HCT116 (cell line): ENCODE measurements at regions not wholly inside any gene's neighbourhood (a gene's known extent, or its start where the extent isn't known, plus 50 kb on each side); places are given as distances from the start of the nearest gene placed in this dataset.

ENCODE experiments used
- ATAC-seq: fragments of 200-7000 bp; cut with Tn5 transposase; 2 replicates; pipeline ENCODE4 v1.9.1; 2020; ENCODE audit warnings: mild to moderate bottlenecking, moderate library complexity
- BruUV-seq: library from RNA; stranded (reverse); fragments of 400-500 nt; replicated peaks from 2 replicates; lab custom pipeline; 2021; lab: Mats Ljungman, UMichigan
- CTCF ChIA-PET: fragments of 300-600 bp; sonication (Branson Sonifier 250); formaldehyde crosslinking; loops from one replicate; lab custom pipeline; 2021; ENCODE audit warnings: antibody characterized with exemption; lab: Charles Lee
- POLR2A ChIA-PET: fragments of 300-600, 350-600 bp; sonication (Branson Sonifier 250); formaldehyde crosslinking; loops from one replicate; lab custom pipeline; 2021; ENCODE audit warnings: antibody characterized with exemption; lab: Charles Lee
- RAD21 ChIA-PET, 2 experiments: fragments of 300-600 bp; sonication (Branson Sonifier 250); formaldehyde crosslinking; loops; one replicate each; lab custom pipeline; 2023; ENCODE audit warnings: low total read pairs in 2 of 2; ENCODE audit not compliant: uncharacterized antibody in 2 of 2, unreplicated experiment in 2 of 2, low non-redundant PET in 1 of 2; lab: Charles Lee
- DNase-seq: peaks from one replicate; pipeline ENCODE4 v3.0.0-alpha.2; 2010; ENCODE audit warnings: low read depth, low spot score
- H2AFZ ChIP-seq: fragments of 200-600 bp; shearing (Covaris generic), sonication (generic); 2 replicates; pipeline ENCODE4 v1.6.1; 2017; ENCODE audit warnings: low read depth, mixed run types, mixed read lengths, antibody characterized with exemption, low read length; ENCODE audit not compliant: poor library complexity, severe bottlenecking
- H3K27ac ChIP-seq: 2 replicates; pipeline ENCODE4 v1.5.1; 2012; ENCODE audit warnings: low read depth, low read length
- H3K27me3 ChIP-seq: fragments of 200-600 bp; sonication (generic); 2 replicates; pipeline ENCODE4 v1.6.1; 2016; ENCODE audit warnings: mixed run types, low read length, mixed read lengths; ENCODE audit not compliant: insufficient read depth
- H3K36me3 ChIP-seq, 2 experiments: fragments of 200-500 bp in 1 of 2; fragments of 200-600 bp in 1 of 2; sonication (Bioruptor generic) in 1 of 2; sonication (generic) in 1 of 2; 2 replicates each; pipeline versions ENCODE4 v1.5.1 to v1.6.1; 2014 to 2016; ENCODE audit warnings: low read length in 2 of 2, inconsistent platforms in 1 of 2, mixed read lengths in 1 of 2, mixed run types in 1 of 2; ENCODE audit not compliant: insufficient read depth in 2 of 2, control insufficient read depth in 1 of 2
- H3K4me1 ChIP-seq, 2 experiments: fragments of 200-600 bp in 1 of 2; sonication (generic) in 1 of 2; 2 replicates each; pipeline versions ENCODE4 v1.5.1 to v1.6.1; 2012 to 2017; ENCODE audit warnings: low read length in 2 of 2, inconsistent platforms in 1 of 2, mild to moderate bottlenecking in 1 of 2, mixed read lengths in 1 of 2, mixed run types in 1 of 2, moderate library complexity in 1 of 2; ENCODE audit not compliant: insufficient read depth in 2 of 2, control insufficient read depth in 1 of 2
- H3K4me2 ChIP-seq: fragments of 200-600 bp; sonication (generic); 2 replicates; pipeline ENCODE4 v1.6.1; 2017; ENCODE audit warnings: mixed run types, low read length, mixed read lengths
- H3K4me3 ChIP-seq, 2 experiments: fragments of 200-600 bp in 1 of 2; sonication (generic) in 1 of 2; replicated peaks in 1 of 2; 2 replicates each; pipeline ENCODE4 v1.5.1; 2011 to 2016; ENCODE audit warnings: low read length in 2 of 2, control low read depth in 1 of 2, low read depth in 1 of 2, mild to moderate bottlenecking in 1 of 2, mixed read lengths in 1 of 2, mixed run types in 1 of 2
- H3K79me2 ChIP-seq: fragments of 200-600 bp; sonication (generic); 2 replicates; pipeline ENCODE4 v1.6.1; 2017; ENCODE audit warnings: mild to moderate bottlenecking, mixed run types, low read length, moderate library complexity, mixed read lengths; ENCODE audit not compliant: insufficient read depth
- H3K9ac ChIP-seq: fragments of 200-600 bp; sonication (generic); 2 replicates; pipeline ENCODE4 v1.6.1; 2016; ENCODE audit warnings: low read length, mixed read lengths
- H3K9me2 ChIP-seq: fragments of 200-600 bp; sonication (generic), shearing (Covaris generic); 2 replicates; pipeline ENCODE4 v1.6.1; 2017; ENCODE audit warnings: mixed run types, mild to moderate bottlenecking, moderate library complexity; ENCODE audit not compliant: insufficient read depth
- H3K9me3 ChIP-seq, 2 experiments: fragments of 200-500 bp in 1 of 2; fragments of 200-600 bp in 1 of 2; sonication (Bioruptor generic) in 1 of 2; sonication (generic) in 1 of 2; 2 replicates each; pipeline ENCODE4 v1.6.1; 2014 to 2017; ENCODE audit warnings: low read length in 2 of 2, mixed read lengths in 2 of 2, inconsistent platforms in 1 of 2, low read depth in 1 of 2, mild to moderate bottlenecking in 1 of 2, mixed run types in 1 of 2, moderate library complexity in 1 of 2; ENCODE audit not compliant: control insufficient read depth in 1 of 2, insufficient read depth in 1 of 2
- H4K20me1 ChIP-seq: fragments of 200-600 bp; sonication (generic), shearing (Covaris generic); 2 replicates; pipeline ENCODE4 v1.6.1; 2017; ENCODE audit warnings: mixed run types, mild to moderate bottlenecking, moderate library complexity; ENCODE audit not compliant: insufficient read depth
- ATF3 ChIP-seq: IDR thresholded peaks from 2 replicates; pipeline ENCODE4 v1.6.1; 2012
- CBX3 ChIP-seq: IDR thresholded peaks from 2 replicates; pipeline ENCODE4 v1.6.1; 2012; ENCODE audit warnings: low read depth
- EZH2 ChIP-seq: fragments of 200-600 bp; sonication (generic); IDR thresholded peaks from 2 replicates; pipeline ENCODE4 v1.6.1; 2017; ENCODE audit warnings: antibody characterized with exemption, mixed run types
- EZH2phosphoT487 ChIP-seq: fragments of 200-600 bp; IDR thresholded peaks from 2 replicates; pipeline ENCODE4 v1.6.1; 2018; ENCODE audit warnings: antibody characterized with exemption, borderline replicate concordance
- FOSL1 ChIP-seq: IDR thresholded peaks from 2 replicates; pipeline ENCODE4 v1.6.1; 2012; ENCODE audit warnings: low read depth
- JUND ChIP-seq: IDR thresholded peaks from 2 replicates; pipeline ENCODE4 v1.6.1; 2012
- MAX ChIP-seq: IDR thresholded peaks from 2 replicates; pipeline ENCODE4 v1.6.1; 2012
- POLR2A ChIP-seq: IDR thresholded peaks from 2 replicates; pipeline ENCODE4 v1.7.0; 2011; ENCODE audit warnings: borderline replicate concordance; ENCODE audit not compliant: insufficient read depth, insufficient read length; ENCODE audit errors: extremely low read depth
- RAD21 ChIP-seq: IDR thresholded peaks from 2 replicates; pipeline ENCODE4 v1.6.1; 2012; ENCODE audit warnings: low read depth, mild to moderate bottlenecking
- REST ChIP-seq: IDR thresholded peaks from 2 replicates; pipeline ENCODE4 v1.6.1; 2012; ENCODE audit warnings: low read depth
- SIN3A ChIP-seq: IDR thresholded peaks from 2 replicates; pipeline ENCODE4 v1.6.1; 2012; ENCODE audit warnings: low read depth
- SP1 ChIP-seq: IDR thresholded peaks from 2 replicates; pipeline ENCODE4 v1.6.1; 2012; ENCODE audit warnings: low read depth
- SRF ChIP-seq: IDR thresholded peaks from 2 replicates; pipeline ENCODE4 v1.6.1; 2012; ENCODE audit warnings: low read depth
- TCF7L2 ChIP-seq: IDR thresholded peaks from 2 replicates; pipeline ENCODE4 v1.7.0; 2011; ENCODE audit warnings: borderline replicate concordance, inconsistent platforms; ENCODE audit not compliant: insufficient read depth, insufficient read length; ENCODE audit errors: extremely low read depth
- YY1 ChIP-seq: IDR thresholded peaks from 2 replicates; pipeline ENCODE4 v1.6.1; 2011; ENCODE audit warnings: low read length, low read depth, moderate library complexity, mild to moderate bottlenecking; ENCODE audit not compliant: insufficient replicate concordance; ENCODE audit errors: extremely low read depth
- ZNF274 ChIP-seq: fragments of 200-500 bp; sonication (Bioruptor generic); IDR thresholded peaks from 2 replicates; pipeline ENCODE4 v1.6.1; 2014; ENCODE audit warnings: mild to moderate bottlenecking, low read depth, low read length, inconsistent platforms
- intact Hi-C: fragments of 100-400 bp; cut with micrococcal nuclease; formaldehyde crosslinking; loops from 2 replicates; pipeline ENCODE4 v1.10.0; 2022

GRCh38 chr2:238988105-238988504, 140.2 kb downstream of the TWIST2 start:
- no peaks in the 10 kb centered on the region for H4K20me1 ChIP-seq
- H3K36me3 ChIP-seq, result no peaks in the 10 kb centered on the region
- TF ChIP-seq ATF3 (no peak), TCF7L2 (no peak)
- no peaks in the 10 kb centered on the region for H3K79me2 ChIP-seq
- POLR2A ChIA-PET, result no interaction called here
- H3K9me2 ChIP-seq, result no peaks in the 10 kb centered on the region
- no TSS peak for BruUV-seq
- no peak overlapping the region for H3K4me2 ChIP-seq
- no peaks in the 10 kb centered on the region for H3K27me3 ChIP-seq
- intact Hi-C loops, result no loop called here
- H2AFZ ChIP-seq, result no peak overlapping the region
- CTCF ChIA-PET, result no interaction called here
- DNase-seq, result no peak
- RAD21 ChIA-PET, result no interaction called here
- no peak overlapping the region for H3K27ac ChIP-seq
- no peaks in the 10 kb centered on the region for H3K4me1 ChIP-seq
- H3K4me3 ChIP-seq, result no peak overlapping the region
- H3K9ac ChIP-seq, result no peak overlapping the region
- no peak for ATAC-seq
- H3K9me3 ChIP-seq, result no peaks in the 10 kb centered on the region

DNA sequence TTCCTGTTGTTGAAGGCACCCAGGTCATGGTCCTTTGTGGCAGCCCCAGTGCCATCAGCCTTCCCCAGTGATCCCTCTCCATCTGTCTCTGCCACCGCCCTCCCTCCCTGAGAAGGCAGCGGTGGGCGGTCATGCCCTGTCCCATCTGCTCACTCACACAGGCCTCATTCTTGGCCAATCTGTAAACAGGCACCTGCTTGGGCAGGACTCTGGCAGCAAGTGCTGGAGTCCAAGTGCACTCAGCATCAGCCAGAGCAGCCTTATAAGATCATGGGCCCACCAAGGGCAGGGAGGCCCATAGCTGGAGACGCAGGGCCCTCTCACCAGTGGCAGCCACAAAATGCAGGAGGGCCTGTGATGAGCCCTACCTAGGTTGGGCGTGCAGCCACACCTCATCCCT, 140.9 kb downstream of the TWIST2 start:
- ChIA-PET RAD21 (no interaction called here), CTCF (no interaction called here), POLR2A (no interaction called here)
- Histone ChIP-seq H3K27ac (no peak overlapping the region), H4K20me1 (no peaks in the 10 kb centered on the region), H3K9me2 (no peaks in the 10 kb centered on the region), H3K79me2 (no peaks in the 10 kb centered on the region), H3K36me3 (no peaks in the 10 kb centered on the region), H3K9ac (no peak overlapping the region), H3K4me1 (no peaks in the 10 kb centered on the region), H3K4me2 (no peak overlapping the region), H3K27me3 (no peaks in the 10 kb centered on the region), H3K4me3 (no peak overlapping the region), H2AFZ (no peak overlapping the region), H3K9me3 (no peaks in the 10 kb centered on the region)
- intact Hi-C loops, result no loop called here
- DNase-seq, result no peak
- ATAC-seq, result no peak
- no TSS peak for BruUV-seq
- no peak for TF ChIP-seq ZNF274
- TF ChIP-seq ATF3, result no peak
- no peak for TF ChIP-seq REST
- no peak for TF ChIP-seq SIN3A
- TF ChIP-seq FOSL1, result no peak
- no peak for TF ChIP-seq SRF
- no peak for TF ChIP-seq POLR2A
- TF ChIP-seq EZH2phosphoT487, result no peak
- no peak for TF ChIP-seq MAX
- no peak for TF ChIP-seq CBX3
- no peak for TF ChIP-seq YY1
- TF ChIP-seq TCF7L2, result no peak
- no peak for TF ChIP-seq EZH2
- no peak for TF ChIP-seq SP1
- no peak for TF ChIP-seq JUND
- no peak for TF ChIP-seq RAD21
